HL-60 (cell line): ENCODE measurements at regions not wholly inside any gene's neighbourhood (a gene's known extent, or its start where the extent isn't known, plus 50 kb on each side); places are given as distances from the start of the nearest gene placed in this dataset.

Experiments
- POLR2AphosphoS5 ChIP-seq: IDR thresholded peaks from 2 replicates; pipeline ENCODE4 v1.6.1; 2012; ENCODE audit warnings: low read depth
- TF ChIP-seq, protein P1 (sequence below): IDR thresholded peaks from one replicate; pipeline ENCODE4 v1.5.1; 2011; ENCODE audit warnings: low read length, control low read depth, inconsistent platforms; ENCODE audit not compliant: insufficient read depth
- TF ChIP-seq, protein P2 (sequence below): IDR thresholded peaks from 2 replicates; pipeline ENCODE4 v1.6.1; 2012; ENCODE audit warnings: low read depth; ENCODE audit not compliant: insufficient replicate concordance

DNA sequence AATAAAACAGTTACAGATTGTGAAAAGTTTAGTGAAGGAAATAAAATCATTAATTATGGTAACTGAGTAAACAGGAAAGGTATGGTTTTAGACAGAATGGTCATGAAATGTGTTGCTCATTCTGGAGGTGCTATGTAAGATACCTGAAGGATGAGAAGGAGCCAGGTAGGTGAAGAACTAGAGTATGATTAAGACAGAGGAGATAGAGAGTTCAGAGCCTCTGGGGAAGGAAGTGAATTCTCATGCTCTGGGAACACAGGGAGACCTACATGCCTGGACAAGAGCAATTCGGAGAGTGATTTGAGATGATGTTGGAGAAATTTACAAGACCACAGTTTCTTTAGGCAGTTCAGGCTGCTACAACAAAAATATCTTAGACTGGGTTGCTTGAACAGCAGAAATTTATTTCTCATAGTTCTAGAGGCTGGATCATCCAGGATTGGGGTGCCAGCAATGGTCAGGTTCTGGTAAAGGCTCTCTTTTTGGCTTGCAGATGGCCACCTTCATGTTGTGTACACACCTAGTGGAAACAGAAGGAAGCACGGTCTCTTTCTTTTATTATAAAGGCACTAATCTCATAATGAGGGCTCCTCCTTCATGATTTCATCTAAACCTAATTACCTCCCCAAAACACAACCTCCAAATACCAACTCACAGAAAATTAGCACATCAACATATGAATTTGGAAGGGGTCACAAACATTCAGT lies 1416.1 kb downstream of the PCDH7 start:
- TF ChIP-seq POLR2AphosphoS5: no peak
- TF ChIP-seq, protein P1, sequence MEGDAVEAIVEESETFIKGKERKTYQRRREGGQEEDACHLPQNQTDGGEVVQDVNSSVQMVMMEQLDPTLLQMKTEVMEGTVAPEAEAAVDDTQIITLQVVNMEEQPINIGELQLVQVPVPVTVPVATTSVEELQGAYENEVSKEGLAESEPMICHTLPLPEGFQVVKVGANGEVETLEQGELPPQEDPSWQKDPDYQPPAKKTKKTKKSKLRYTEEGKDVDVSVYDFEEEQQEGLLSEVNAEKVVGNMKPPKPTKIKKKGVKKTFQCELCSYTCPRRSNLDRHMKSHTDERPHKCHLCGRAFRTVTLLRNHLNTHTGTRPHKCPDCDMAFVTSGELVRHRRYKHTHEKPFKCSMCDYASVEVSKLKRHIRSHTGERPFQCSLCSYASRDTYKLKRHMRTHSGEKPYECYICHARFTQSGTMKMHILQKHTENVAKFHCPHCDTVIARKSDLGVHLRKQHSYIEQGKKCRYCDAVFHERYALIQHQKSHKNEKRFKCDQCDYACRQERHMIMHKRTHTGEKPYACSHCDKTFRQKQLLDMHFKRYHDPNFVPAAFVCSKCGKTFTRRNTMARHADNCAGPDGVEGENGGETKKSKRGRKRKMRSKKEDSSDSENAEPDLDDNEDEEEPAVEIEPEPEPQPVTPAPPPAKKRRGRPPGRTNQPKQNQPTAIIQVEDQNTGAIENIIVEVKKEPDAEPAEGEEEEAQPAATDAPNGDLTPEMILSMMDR: no peak
- TF ChIP-seq, protein P2, sequence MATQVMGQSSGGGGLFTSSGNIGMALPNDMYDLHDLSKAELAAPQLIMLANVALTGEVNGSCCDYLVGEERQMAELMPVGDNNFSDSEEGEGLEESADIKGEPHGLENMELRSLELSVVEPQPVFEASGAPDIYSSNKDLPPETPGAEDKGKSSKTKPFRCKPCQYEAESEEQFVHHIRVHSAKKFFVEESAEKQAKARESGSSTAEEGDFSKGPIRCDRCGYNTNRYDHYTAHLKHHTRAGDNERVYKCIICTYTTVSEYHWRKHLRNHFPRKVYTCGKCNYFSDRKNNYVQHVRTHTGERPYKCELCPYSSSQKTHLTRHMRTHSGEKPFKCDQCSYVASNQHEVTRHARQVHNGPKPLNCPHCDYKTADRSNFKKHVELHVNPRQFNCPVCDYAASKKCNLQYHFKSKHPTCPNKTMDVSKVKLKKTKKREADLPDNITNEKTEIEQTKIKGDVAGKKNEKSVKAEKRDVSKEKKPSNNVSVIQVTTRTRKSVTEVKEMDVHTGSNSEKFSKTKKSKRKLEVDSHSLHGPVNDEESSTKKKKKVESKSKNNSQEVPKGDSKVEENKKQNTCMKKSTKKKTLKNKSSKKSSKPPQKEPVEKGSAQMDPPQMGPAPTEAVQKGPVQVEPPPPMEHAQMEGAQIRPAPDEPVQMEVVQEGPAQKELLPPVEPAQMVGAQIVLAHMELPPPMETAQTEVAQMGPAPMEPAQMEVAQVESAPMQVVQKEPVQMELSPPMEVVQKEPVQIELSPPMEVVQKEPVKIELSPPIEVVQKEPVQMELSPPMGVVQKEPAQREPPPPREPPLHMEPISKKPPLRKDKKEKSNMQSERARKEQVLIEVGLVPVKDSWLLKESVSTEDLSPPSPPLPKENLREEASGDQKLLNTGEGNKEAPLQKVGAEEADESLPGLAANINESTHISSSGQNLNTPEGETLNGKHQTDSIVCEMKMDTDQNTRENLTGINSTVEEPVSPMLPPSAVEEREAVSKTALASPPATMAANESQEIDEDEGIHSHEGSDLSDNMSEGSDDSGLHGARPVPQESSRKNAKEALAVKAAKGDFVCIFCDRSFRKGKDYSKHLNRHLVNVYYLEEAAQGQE: no peak
